ENCODE measurements at regions not wholly inside any gene's neighbourhood (a gene's known extent, or its start where the extent isn't known, plus 50 kb on each side); places are given as distances from the start of the nearest gene placed in this dataset.

- no peak overlapping the region for H4K5ac ChIP-seq (ENCODE audit: insufficient read length, low read depth, low read length)
- H3K23me2 ChIP-seq (ENCODE audit: low read depth, low read length): no peaks in the 10 kb centered on the region
- 0 out of 4 replicates have a peak, but pooled peaks cover 0 to 5% of the 10 kb centered on the region in 2 experiments for H3K9me3 ChIP-seq (ENCODE audit: insufficient read depth in 2 of 2, low read depth in 1 of 2, low read length in 1 of 2)
- H2BK15ac ChIP-seq (ENCODE audit: low read length): no peak overlapping the region
- H3K36me3 ChIP-seq (ENCODE audit: control insufficient read depth in 2 of 4, insufficient read depth in 4 of 4, low read length in 3 of 4): no peaks in the 10 kb centered on the region
- H2AFZ ChIP-seq (ENCODE audit: low read length): no peak overlapping the region
- H3K4me1 ChIP-seq (replicated peaks in 1 of 4; ENCODE audit: control insufficient read depth in 3 of 4, insufficient read depth in 4 of 4, low read length in 3 of 4): peaks cover 2 to 5% (median 3%) of the 10 kb centered on the region in 4 experiments; a peak in 4 of 7 replicates
- no peaks in the 10 kb centered on the region for H3K27me3 ChIP-seq (replicated peaks in 1 of 4; ENCODE audit: control insufficient read depth in 3 of 4, extremely low read depth in 1 of 4, insufficient read depth in 3 of 4, low read length in 3 of 4)
- 88% methylated on average over 2 of the region's 2 CpGs; no CpG with 5 or more reads in 1 of the 2 experiments for WGBS, 2 experiments (ENCODE audit: extremely low coverage in 1 of 2, insufficient coverage in 1 of 2, insufficient read length in 1 of 2, insufficient replicate concordance in 2 of 2, low coverage in 1 of 2, low lambda C conversion rate in 2 of 2, missing lambda C conversion rate in 1 of 2)
- no peak overlapping the region for H2BK12ac ChIP-seq (ENCODE audit: low read depth, low read length)
- CTCF ChIA-PET (ENCODE audit: partially characterized antibody): interaction anchor here (1.5 kb wide), 1 partner anchor 94 kb away, joined by 4 read pairs; no protein-coding TSS in a partner anchor
- no peak overlapping the region for H4K91ac ChIP-seq (replicated peaks; ENCODE audit: insufficient read length, low read length)
- H3K23ac ChIP-seq (ENCODE audit: insufficient read length): no peak overlapping the region
- H3K27ac ChIP-seq (ENCODE audit: low read depth, low read length): no peak overlapping the region
- no peak overlapping the region for H3K4me3 ChIP-seq (ENCODE audit: extremely low read depth in 1 of 4, insufficient read depth in 2 of 4, low read depth in 3 of 4, low read length in 4 of 4)
- no peak overlapping the region for H3K4ac ChIP-seq (replicated peaks; ENCODE audit: insufficient read length, low read depth, low read length)
- no peaks in the 10 kb centered on the region for H4K20me1 ChIP-seq (replicated peaks in 1 of 2; ENCODE audit: control insufficient read depth in 1 of 2, insufficient read depth in 2 of 2, low read length in 2 of 2)
- no peak overlapping the region for H2BK5ac ChIP-seq (ENCODE audit: low read depth, low read length)
- H4K8ac ChIP-seq (ENCODE audit: extremely low read depth, insufficient read depth, low read length): no peak overlapping the region
- DNase-seq (ENCODE audit: low read depth in 1 of 2, low spot score in 2 of 2): no peak
- FAIRE-seq: no peak
- no peak overlapping the region for H2AK5ac ChIP-seq (ENCODE audit: low read depth, low read length)
- no peak for TF ChIP-seq RXRA (IDR thresholded peaks at IDR 0.05; ENCODE audit: insufficient read depth, low read depth, low read length)
- TF ChIP-seq SRF (IDR thresholded peaks at IDR 0.05; ENCODE audit: low read depth, low read length): no peak
- no peak for TF ChIP-seq CREB1 (IDR thresholded peaks at IDR 0.05)
- no peak for TF ChIP-seq ATF2 (IDR thresholded peaks at IDR 0.05; ENCODE audit: low read length)
- TF ChIP-seq TBP (IDR thresholded peaks at IDR 0.05; ENCODE audit: low read depth, low read length): no peak
- no peak overlapping the region for H3K14ac ChIP-seq (ENCODE audit: insufficient read length)
- POLR2A ChIA-PET (ENCODE audit: partially characterized antibody): no interaction called here
- H2BK120ac ChIP-seq (replicated peaks; ENCODE audit: low read depth, low read length): no peak overlapping the region
- no peaks in the 10 kb centered on the region for H3K79me2 ChIP-seq (ENCODE audit: control insufficient read depth in 1 of 2, insufficient read depth in 2 of 2, low read length in 2 of 2)
- H3K9ac ChIP-seq (replicated peaks in 1 of 4; ENCODE audit: extremely low read depth in 1 of 4, low read depth in 3 of 4, low read length in 3 of 4): no peak overlapping the region
- H3K4me2 ChIP-seq (ENCODE audit: insufficient read depth in 1 of 2, low read depth in 2 of 2, low read length in 2 of 2): no peak overlapping the region
- no peak overlapping the region for H3K56ac ChIP-seq (replicated peaks; ENCODE audit: insufficient read length, low read depth, low read length)
- H3K18ac ChIP-seq (ENCODE audit: extremely low read depth, low read length): no peak overlapping the region
- H3K79me1 ChIP-seq (ENCODE audit: low read depth, low read length): no peaks in the 10 kb centered on the region
- H2BK20ac ChIP-seq (ENCODE audit: low read length): no peak overlapping the region
These were observed 59.0 kb upstream of the MSX2 start for GRCh38 chr5:174665347-174665746.
